Stomach (tissue), 8 donors: ENCODE measurements at regions not wholly inside any gene's neighbourhood (a gene's known extent, or its start where the extent isn't known, plus 50 kb on each side); places are given as distances from the start of the nearest gene placed in this dataset.

ENCODE experiments used
- DNase-seq, 2 donors: peaks; one replicate each; pipeline versions ENCODE4 v3.0.0 to v3.0.0-alpha.2; 2013 to 2019
- H3K27ac ChIP-seq, 5 donors: fragments of 200-600 bp in 4 of 5; sonication (generic) in 4 of 5; one replicate each; pipeline ENCODE4 v1.5.1; 2013 to 2019; ENCODE audit warnings: mild to moderate bottlenecking in 1 of 5, moderate library complexity in 1 of 5
- H3K27me3 ChIP-seq, 3 donors: fragments of 200-600 bp; sonication (generic); one replicate each; pipeline ENCODE4 v1.5.1; 2017 to 2019; ENCODE audit warnings: mixed run types in 1 of 3
- H3K36me3 ChIP-seq, 4 donors: fragments of 200-600 bp; sonication (generic); 1 replicate in 3 of 4; 2 replicates in 1 of 4; pipeline ENCODE4 v1.5.1; 2016 to 2019
- H3K4me1 ChIP-seq, 4 donors: fragments of 200-600 bp; sonication (generic); one replicate each; pipeline ENCODE4 v1.5.1; 2016 to 2019
- H3K4me3 ChIP-seq, 4 donors: fragments of 200-600 bp; sonication (generic) in 3 of 4; one replicate each; pipeline ENCODE4 v1.5.1; 2016 to 2019; ENCODE audit warnings: mild to moderate bottlenecking in 1 of 4
- H3K9me3 ChIP-seq, 4 donors: fragments of 200-600 bp; sonication (generic); one replicate each; pipeline ENCODE4 v1.5.1; 2016 to 2019
- CTCF ChIP-seq, 7 experiments: fragments of 450-650 bp in 4 of 7; fragments of 200-600 bp in 3 of 7; sonication (generic) in 3 of 7; IDR thresholded peaks; one replicate each; pipeline ENCODE4 v1.5.1; 2016 to 2019; ENCODE audit warnings: antibody characterized with exemption in 7 of 7, control low read depth in 2 of 7, mild to moderate bottlenecking in 1 of 7
- EP300 ChIP-seq: sonication (generic); formaldehyde crosslinking; IDR thresholded peaks from one replicate; pipeline ENCODE4 v1.6.1; 2017; ENCODE audit warnings: antibody characterized with exemption
- POLR2A ChIP-seq, 4 donors: fragments of 450-650 bp; IDR thresholded peaks; one replicate each; pipeline ENCODE4 v1.6.1; 2016; ENCODE audit warnings: antibody characterized with exemption in 4 of 4, control low read depth in 2 of 4, mild to moderate bottlenecking in 1 of 4, moderate library complexity in 1 of 4
- POLR2AphosphoS5 ChIP-seq, 3 donors: sonication (generic); formaldehyde crosslinking; IDR thresholded peaks; one replicate each; pipeline ENCODE4 v1.6.1; 2016; ENCODE audit warnings: antibody characterized with exemption in 3 of 3
- WGBS, 5 donors: extraction: QIAGEN DNeasy Blood & Tissue Kit in 3 of 5; methylation state at CpG; one replicate each; pipeline versions ENCODE4 v1.1.5 to v1.1.7; 2013 to 2018; 5-methylcytosine and 5-hydroxymethylcytosine counted together
- intact Hi-C: fragments of 100-400 bp; cut with DNase I; formaldehyde crosslinking; loops from one replicate; pipeline ENCODE4 v1.15.1; 2023; ENCODE audit warnings: low total_unique reads
- donor health status: healthy with polysubstance abuse.
- donor health status: Bipolar disorder and iron deficiency.
- donor health status: healthy.

- 42 to 57% (median 46%) methylated on average over 6 of the region's 6 CpGs for WGBS, 5 donors
- Histone ChIP-seq H3K27ac (no peak overlapping the region), H3K4me3 (no peak overlapping the region), H3K36me3 (no peaks in the 10 kb centered on the region), H3K9me3 (no peaks in the 10 kb centered on the region), H3K4me1 (peaks cover 0 to under 1% (median 0%) of the 10 kb centered on the region in 4 donors), H3K27me3 (no peaks in the 10 kb centered on the region)
- peak in 1 of 2 donors; percentile 32 for DNase-seq
- intact Hi-C loops: loop anchor here (10.0 kb wide), 1 partner anchor 1935 kb away; no protein-coding TSS in a partner anchor
- no peak for TF ChIP-seq POLR2A (IDR thresholded peaks at IDR 0.05)
- TF ChIP-seq POLR2AphosphoS5 (IDR thresholded peaks at IDR 0.05): no peak
- TF ChIP-seq CTCF (IDR thresholded peaks at IDR 0.05): no peak
- no peak for TF ChIP-seq EP300
Measured at GRCh38 chr20:11549172-11550103, 368.3 kb upstream of the BTBD3 start.

DNA sequence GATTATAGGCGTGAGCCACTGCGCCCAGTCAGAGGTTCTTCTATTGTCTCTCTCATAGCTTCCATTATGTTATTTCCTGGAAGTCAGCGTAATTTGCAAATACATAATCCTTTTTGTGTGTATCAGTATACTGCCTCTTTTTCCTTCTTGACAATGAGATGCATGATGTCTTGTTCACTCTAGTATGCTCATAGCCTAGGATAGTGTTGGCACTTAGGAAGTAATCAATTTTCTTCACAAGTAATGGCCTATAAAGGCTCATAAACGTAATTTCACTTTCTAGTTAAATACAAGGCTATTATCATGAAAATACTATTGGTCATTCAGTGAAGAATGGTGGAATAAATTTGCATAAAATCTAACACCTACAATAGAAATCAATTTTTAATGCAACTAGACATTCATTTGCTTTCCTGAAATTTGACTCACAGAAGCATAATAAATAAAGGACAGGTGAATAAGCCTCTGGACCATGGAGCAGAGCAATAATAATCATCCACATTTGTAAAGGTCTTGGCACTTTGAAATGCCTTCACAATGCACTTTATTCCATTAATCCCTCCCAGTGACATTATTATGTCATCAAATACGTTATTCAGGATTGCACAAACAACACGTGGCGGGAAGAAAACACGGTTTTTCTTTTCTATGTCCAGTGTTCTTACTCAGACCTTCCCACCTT, 366.9 kb upstream of the BTBD3 start:
- Histone ChIP-seq H3K4me3 (no peak overlapping the region), H3K27me3 (no peaks in the 10 kb centered on the region), H3K9me3 (no peaks in the 10 kb centered on the region), H3K36me3 (no peaks in the 10 kb centered on the region), H3K4me1 (no peaks in the 10 kb centered on the region), H3K27ac (no peak overlapping the region)
- no peak for TF ChIP-seq POLR2AphosphoS5 (IDR thresholded peaks at IDR 0.05)
- TF ChIP-seq POLR2A (IDR thresholded peaks at IDR 0.05): no peak
- TF ChIP-seq EP300: no peak
- no peak for TF ChIP-seq CTCF (IDR thresholded peaks at IDR 0.05)
- intact Hi-C loops: no loop called here
- no peak for DNase-seq
- 75 to 86% (median 82%) methylated on average over 8 of the region's 8 CpGs for WGBS, 5 donors

DNA sequence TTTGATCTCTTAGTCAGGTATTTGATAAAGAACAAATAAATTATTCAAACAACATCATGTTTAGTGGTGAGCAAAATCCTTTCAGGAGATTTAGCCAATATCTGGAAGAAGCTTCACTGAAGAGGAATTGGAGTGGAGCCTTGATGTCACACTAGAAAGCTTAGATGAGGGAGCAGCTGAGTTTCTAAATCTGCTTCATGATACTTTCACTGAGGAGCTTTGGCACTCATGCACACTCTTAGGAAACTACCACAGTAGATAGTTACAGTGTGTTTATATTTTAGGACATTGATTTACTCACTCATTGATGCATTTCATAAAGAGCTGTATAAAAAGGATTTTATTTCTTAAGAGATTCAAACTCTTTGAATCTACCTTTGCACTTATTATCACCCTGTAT, 366.2 kb upstream of the BTBD3 start:
- Histone ChIP-seq H3K9me3 (no peaks in the 10 kb centered on the region), H3K27ac (no peak overlapping the region), H3K4me3 (no peak overlapping the region), H3K4me1 (no peaks in the 10 kb centered on the region), H3K36me3 (no peaks in the 10 kb centered on the region), H3K27me3 (no peaks in the 10 kb centered on the region)
- intact Hi-C loops: no loop called here
- no peak for DNase-seq
- no peak for TF ChIP-seq POLR2AphosphoS5 (IDR thresholded peaks at IDR 0.05)
- TF ChIP-seq POLR2A (IDR thresholded peaks at IDR 0.05): no peak
- no peak for TF ChIP-seq EP300
- TF ChIP-seq CTCF (IDR thresholded peaks at IDR 0.05): no peak

DNA sequence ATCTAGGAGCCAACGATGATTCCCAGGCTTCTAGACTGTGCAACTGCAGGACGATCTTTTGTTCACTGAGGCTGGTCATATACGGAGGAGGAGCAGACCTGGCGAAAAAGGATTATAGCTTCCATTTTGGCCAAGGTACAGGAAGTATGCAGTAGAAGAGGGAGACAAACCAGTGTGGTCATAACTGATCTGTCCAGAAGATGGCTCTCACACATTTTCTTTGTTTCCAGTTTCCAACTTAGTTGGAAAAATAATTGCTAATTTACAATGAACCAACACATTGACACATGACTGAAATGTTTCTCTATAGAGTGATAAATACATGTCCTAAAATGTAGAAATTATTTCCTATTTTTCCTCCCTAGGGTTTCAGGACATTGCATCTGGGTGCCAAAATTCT, 364.1 kb upstream of the BTBD3 start:
- 66 to 93% (median 79%) methylated on average over 4 of the region's 4 CpGs for WGBS, 5 donors

More for the DNA sequence above, 364.1 kb upstream of the BTBD3 start:
- no peak for TF ChIP-seq CTCF (IDR thresholded peaks at IDR 0.05)
- TF ChIP-seq POLR2A (IDR thresholded peaks at IDR 0.05): no peak
- no peak for TF ChIP-seq EP300
- TF ChIP-seq POLR2AphosphoS5 (IDR thresholded peaks at IDR 0.05): no peak
- Histone ChIP-seq H3K27ac (no peak overlapping the region), H3K4me1 (no peaks in the 10 kb centered on the region), H3K27me3 (no peaks in the 10 kb centered on the region), H3K36me3 (no peaks in the 10 kb centered on the region), H3K9me3 (no peaks in the 10 kb centered on the region), H3K4me3 (no peak overlapping the region)
- peak in 1 of 2 donors; percentile 25 for DNase-seq
- intact Hi-C loops: no loop called here
